ENCODE measurements at regions not wholly inside any gene's neighbourhood (a gene's known extent, or its start where the extent isn't known, plus 50 kb on each side); places are given as distances from the start of the nearest gene placed in this dataset.
"Not testable (repeated sequence)": the region's sequence is repeated elsewhere in the genome, so short reads cannot be mapped to it uniquely, and the experiment has no call there.

DNA sequence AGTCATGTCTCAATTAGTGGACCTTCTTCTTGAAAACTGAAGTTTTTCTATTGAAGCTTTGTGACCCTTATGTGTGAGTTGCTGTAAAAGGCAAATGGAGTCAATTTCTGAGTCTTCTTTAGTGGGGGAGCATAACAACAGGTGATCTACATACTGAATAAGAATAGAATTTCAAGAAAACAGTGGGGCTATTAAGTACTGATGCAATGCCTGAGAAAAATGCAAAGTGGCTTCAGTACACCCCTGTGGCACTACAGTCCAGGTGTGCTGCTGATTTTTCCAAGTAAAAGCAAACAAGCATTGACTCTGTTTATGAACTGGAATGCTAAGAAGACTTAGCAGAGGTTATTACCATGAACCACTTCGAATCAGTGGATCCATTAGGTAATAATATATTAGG is 328.0 kb upstream of the PABPC4L start:
- no peaks in the 10 kb centered on the region for H3K4me1 ChIP-seq
- H4K20me1 ChIP-seq = no peaks in the 10 kb centered on the region
- no peaks in the 10 kb centered on the region for H3K9me3 ChIP-seq
- no peak overlapping the region for H3K4me2 ChIP-seq
- H3K36me3 ChIP-seq = no peaks in the 10 kb centered on the region
- no peak overlapping the region for H3K9ac ChIP-seq
- H3K27ac ChIP-seq = no peak overlapping the region
- no peak for TF ChIP-seq Cebpa-rat (IDR thresholded peaks at IDR 0.05)
- H3K27me3 ChIP-seq = no peaks in the 10 kb centered on the region
- no peak overlapping the region for H3K4me3 ChIP-seq

DNA sequence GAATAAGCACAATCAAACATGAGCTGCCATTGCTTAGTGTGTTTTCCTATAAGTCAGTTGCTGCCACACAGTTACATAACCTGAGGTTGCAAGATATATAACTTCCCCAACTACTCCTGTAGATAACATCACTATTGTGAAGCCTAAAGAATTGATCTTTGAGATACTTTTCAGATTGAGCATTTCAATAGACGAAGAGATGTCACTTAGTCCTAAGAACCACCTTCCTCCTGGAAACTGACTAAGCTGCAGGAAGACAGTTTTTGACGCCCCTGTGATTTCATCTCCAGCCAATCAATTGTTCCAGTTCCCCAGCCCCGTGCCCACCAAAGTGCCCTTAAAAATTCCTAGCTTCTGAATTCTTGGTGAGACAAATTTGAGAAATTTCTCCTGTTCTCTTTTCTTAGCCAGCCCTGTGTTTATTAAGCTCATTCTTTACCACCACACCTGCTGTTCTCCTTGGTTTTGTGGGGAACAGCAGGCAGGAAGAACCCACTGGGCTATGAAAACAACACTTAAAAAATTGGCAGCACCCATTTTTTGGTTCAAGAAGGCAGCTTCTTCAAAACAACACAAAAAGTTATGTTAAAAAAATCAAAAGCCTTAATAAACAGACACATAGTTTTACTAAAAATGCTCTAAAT is 317.1 kb upstream of the PABPC4L start:
- H3K9me3 ChIP-seq = no peaks in the 10 kb centered on the region
- no peak for TF ChIP-seq Cebpa-rat (IDR thresholded peaks at IDR 0.05)
- H3K36me3 ChIP-seq = no peaks in the 10 kb centered on the region
- H3K4me2 ChIP-seq = no peak overlapping the region
- H3K27me3 ChIP-seq = no peaks in the 10 kb centered on the region
- H3K4me3 ChIP-seq = no peak overlapping the region
- H4K20me1 ChIP-seq = no peaks in the 10 kb centered on the region
- no peaks in the 10 kb centered on the region for H3K4me1 ChIP-seq
- H3K9ac ChIP-seq = no peak overlapping the region
- no peak overlapping the region for H3K27ac ChIP-seq

DNA sequence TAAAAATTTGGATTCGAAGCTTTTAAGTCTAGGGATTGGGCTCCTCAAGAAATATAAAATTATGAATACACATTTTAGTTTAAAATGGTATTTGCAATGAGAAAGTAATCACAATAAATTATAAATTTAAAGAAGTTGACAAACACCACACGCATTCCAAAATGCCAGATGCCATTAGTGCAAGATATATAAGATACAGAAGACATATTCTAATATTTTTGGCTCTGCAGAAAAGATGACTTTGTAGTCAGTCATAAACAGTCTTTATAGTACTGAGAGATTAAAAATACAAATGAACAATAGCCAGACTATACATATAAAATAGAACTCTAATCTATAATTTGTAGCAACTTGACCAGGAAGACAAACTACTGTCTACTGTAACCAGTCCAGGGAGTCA is 309.0 kb upstream of the PABPC4L start:
- Histone ChIP-seq H3K27ac (no peak overlapping the region), H3K27me3 (no peaks in the 10 kb centered on the region), H3K4me2 (no peak overlapping the region), H3K9ac (no peak overlapping the region), H3K4me3 (no peak overlapping the region), H3K4me1 (no peaks in the 10 kb centered on the region), H4K20me1 (no peaks in the 10 kb centered on the region), H3K9me3 (no peaks in the 10 kb centered on the region), H3K36me3 (no peaks in the 10 kb centered on the region)
- no peak for TF ChIP-seq Cebpa-rat (IDR thresholded peaks at IDR 0.05)

DNA sequence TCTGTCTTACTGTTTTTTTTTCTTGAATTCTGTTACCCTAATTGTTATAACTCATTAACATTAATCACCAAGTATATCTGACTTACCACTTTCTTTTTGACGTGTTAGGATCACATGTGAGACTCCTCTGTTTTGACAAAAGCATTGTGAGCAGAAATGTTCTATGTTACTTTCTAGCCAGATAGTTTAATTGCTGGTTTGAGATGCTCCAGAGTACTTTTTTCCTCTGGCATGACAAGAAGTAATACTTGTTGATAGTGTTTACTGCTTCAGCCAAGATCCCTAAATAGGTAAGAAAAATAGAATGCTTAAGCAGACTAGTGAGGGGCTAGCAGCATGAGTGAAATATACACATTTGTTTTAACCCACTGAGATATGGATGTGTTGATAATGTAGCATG is 303.9 kb upstream of the PABPC4L start:
- Histone ChIP-seq H3K36me3 (no peaks in the 10 kb centered on the region), H3K9ac (no peak overlapping the region), H3K4me3 (no peak overlapping the region), H3K4me1 (no peaks in the 10 kb centered on the region), H4K20me1 (no peaks in the 10 kb centered on the region), H3K27me3 (no peaks in the 10 kb centered on the region), H3K27ac (no peak overlapping the region), H3K9me3 (no peaks in the 10 kb centered on the region; the same call in 1 of the 2 replicates), H3K4me2 (no peak overlapping the region)
- TF ChIP-seq Cebpa-rat (IDR thresholded peaks at IDR 0.05) = no peak

DNA sequence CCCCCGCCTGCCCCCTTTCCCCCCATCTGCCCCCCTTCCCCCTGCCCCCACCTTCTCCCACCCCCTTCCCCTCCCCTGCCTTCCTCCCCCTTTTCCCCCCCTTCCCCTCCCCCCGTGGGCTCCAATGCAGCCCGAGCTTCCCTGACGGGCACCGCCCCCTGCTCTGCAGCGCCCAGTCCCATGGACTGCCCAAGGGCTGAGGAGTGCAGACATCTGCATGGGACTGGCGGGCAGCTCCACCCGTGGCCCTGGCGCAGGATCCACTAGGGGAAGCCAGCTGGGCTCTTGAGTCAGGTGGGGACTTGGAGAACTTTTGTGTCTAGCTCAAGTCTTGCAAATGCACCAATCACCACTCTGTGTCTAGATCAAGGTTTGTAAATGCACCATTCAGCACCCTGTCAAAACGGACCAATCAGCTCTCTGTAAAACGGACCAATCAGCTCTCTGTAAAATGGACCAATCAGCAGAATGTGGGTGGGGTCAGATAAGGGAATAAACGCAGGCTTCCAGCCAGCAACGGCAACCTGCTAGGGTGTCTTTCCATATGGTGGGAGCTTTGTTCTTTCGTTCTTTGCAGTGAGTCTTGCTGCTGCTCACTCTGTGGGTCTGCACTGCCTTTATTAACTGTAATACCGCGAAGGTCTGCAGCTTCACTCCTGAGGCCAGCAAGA is 300.5 kb upstream of the PABPC4L start:
- Histone ChIP-seq H3K9ac (no peak overlapping the region), H3K4me2 (no peak overlapping the region), H3K4me1 (no peaks in the 10 kb centered on the region), H3K36me3 (no peaks in the 10 kb centered on the region), H3K9me3 (no peaks in the 10 kb centered on the region; the same call in 1 of the 2 replicates), H4K20me1 (no peaks in the 10 kb centered on the region), H3K27me3 (no peaks in the 10 kb centered on the region), H3K27ac (no peak overlapping the region), H3K4me3 (no peak overlapping the region)
- TF ChIP-seq Cebpa-rat (IDR thresholded peaks at IDR 0.05) = no peak

DNA sequence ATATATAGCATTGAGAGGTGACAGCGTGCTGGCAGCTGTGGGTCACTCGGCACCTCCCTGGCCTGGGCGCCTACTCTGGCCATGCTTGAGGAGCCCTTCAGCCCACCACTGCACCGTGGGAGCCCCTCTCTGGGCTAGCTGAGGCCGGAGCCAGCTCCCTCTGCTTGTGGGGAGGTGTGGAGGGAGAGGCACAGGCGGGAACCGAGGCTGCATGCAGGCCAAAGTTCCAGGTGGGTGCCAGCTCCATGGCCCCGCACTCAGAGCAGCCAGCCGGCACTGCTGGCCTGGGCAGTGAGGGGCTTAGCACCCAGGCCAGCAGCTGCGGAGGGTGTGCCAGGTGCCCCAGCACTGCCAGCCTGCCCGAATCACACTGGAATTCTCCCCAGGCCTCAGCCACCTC is 299.9 kb upstream of the PABPC4L start:
- H3K9ac ChIP-seq, H3K4me1 ChIP-seq, H3K4me3 ChIP-seq, H3K36me3 ChIP-seq, H3K4me2 ChIP-seq, H3K27me3 ChIP-seq, H3K9me3 ChIP-seq, H4K20me1 ChIP-seq, H3K27ac ChIP-seq: not testable (repeated sequence)

DNA sequence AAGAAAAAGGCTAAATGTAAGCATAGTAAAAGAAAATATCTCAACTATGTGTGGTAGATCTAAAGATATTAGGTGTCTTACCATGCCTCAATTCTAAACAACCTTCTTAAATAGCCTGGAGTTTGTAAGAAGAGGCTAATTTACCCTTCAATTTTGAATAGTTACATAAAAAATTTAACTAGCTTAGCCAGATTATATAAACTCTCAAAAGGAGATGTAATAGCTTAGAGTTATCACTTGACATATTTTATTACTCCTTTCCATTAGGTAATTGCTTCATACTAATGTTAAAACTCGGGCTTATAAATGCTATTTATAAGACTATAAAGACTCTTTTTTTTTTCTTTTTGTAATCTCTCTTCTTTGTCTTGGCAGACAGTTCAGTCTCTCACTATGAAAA is 297.5 kb upstream of the PABPC4L start:
- H3K9ac ChIP-seq = no peak overlapping the region
- no peak overlapping the region for H3K4me2 ChIP-seq
- no peaks in the 10 kb centered on the region for H3K36me3 ChIP-seq
- no peaks in the 10 kb centered on the region; the same call in 1 of the 2 replicates for H3K9me3 ChIP-seq
- H3K27me3 ChIP-seq = no peaks in the 10 kb centered on the region
- H3K27ac ChIP-seq = no peak overlapping the region
- no peak overlapping the region for H3K4me3 ChIP-seq
- no peaks in the 10 kb centered on the region for H4K20me1 ChIP-seq
- TF ChIP-seq Cebpa-rat (IDR thresholded peaks at IDR 0.05) = no peak
- H3K4me1 ChIP-seq = no peaks in the 10 kb centered on the region

DNA sequence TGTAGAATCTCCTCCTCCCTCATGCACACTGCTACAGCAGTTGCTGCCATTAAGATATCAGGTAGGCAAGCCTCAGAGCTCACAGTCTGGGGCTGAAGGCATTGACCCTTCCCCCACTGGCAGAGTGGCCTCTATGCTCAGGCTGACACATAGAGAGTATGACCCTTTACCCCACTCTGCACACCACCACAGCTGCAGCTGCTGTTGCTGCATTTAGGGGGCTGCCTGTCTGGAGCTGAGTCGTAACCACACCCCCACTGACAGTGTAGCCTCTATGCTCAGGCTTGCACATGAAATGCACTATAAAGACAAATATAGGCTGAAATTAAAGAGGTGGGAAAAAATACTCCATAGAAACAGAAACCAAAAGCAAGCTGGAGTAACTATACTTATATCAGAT is 289.3 kb upstream of the PABPC4L start:
- Histone ChIP-seq H3K36me3 (no peaks in the 10 kb centered on the region), H3K4me1 (no peaks in the 10 kb centered on the region), H3K27ac (no peak overlapping the region), H3K4me2 (no peak overlapping the region), H3K27me3 (no peaks in the 10 kb centered on the region), H3K4me3 (no peak overlapping the region), H4K20me1 (no peaks in the 10 kb centered on the region), H3K9me3 (no peaks in the 10 kb centered on the region), H3K9ac (no peak overlapping the region)
- no peak for TF ChIP-seq Cebpa-rat (IDR thresholded peaks at IDR 0.05)

DNA sequence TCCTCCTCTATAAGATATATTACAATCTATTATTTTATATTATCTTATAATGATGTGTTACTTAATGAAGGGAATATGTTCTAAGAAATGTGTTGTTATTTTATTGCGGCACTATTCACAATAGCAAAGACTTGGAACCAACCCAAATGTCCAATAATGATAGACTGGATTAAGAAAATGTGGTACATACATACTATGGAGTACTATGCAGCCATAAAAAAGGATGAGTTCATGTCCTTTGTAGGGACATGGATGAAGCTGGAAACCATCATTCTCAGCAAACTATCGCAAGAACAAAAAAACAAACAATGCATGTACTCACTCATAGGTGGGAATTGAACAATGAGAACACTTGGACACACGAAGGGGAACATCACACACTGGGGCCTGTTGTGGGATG is 281.9 kb upstream of the PABPC4L start:
- H3K4me1 ChIP-seq, H3K9me3 ChIP-seq, H3K36me3 ChIP-seq, H3K27ac ChIP-seq, H3K27me3 ChIP-seq, H3K4me2 ChIP-seq, H3K4me3 ChIP-seq, H3K9ac ChIP-seq, H4K20me1 ChIP-seq: not testable (repeated sequence)

DNA sequence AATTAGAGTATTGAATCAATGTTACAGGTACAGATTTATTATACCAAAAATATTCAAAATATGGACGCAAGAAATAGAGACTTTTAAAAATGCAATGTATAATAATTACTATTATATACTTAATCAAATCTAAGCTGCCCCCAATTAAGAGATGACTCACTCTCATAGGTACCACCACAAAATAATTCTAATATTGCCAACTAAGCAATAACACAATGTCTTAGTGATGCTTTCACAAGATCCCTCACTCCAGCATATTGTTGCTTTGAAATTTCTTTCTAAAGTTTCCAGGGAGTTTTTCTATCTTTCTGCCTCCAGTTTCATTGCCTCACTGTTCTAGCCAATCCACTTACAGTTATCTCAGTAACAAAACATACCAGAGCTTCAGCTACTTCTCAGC is 270.0 kb upstream of the PABPC4L start:
- no peaks in the 10 kb centered on the region for H3K4me1 ChIP-seq
- H3K27me3 ChIP-seq = no peaks in the 10 kb centered on the region
- H3K4me3 ChIP-seq = no peak overlapping the region
- no peaks in the 10 kb centered on the region for H3K36me3 ChIP-seq
- no peak overlapping the region for H3K4me2 ChIP-seq
- H3K9ac ChIP-seq = no peak overlapping the region
- H3K27ac ChIP-seq = no peak overlapping the region
- no peaks in the 10 kb centered on the region for H3K9me3 ChIP-seq
- no peaks in the 10 kb centered on the region for H4K20me1 ChIP-seq
- no peak for TF ChIP-seq Cebpa-rat (IDR thresholded peaks at IDR 0.05)

DNA sequence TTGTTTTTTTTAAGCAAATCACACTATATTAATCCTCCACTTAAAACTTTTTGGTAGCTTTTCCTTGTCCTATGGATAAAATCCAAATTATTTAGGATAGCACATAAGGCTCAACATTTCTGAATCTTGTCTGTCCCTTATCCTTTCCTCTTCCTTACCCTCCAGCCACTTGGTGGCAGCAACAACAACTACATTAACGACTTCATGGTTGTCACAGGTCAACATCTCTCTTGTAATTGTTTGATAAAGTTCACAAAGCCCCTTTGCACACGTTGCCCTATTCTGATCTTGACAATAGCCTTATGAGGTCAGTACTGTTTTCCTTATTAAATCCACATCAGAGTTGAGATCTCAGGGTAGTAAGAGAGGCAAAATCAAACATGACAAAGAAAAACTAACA is 269.0 kb upstream of the PABPC4L start:
- Histone ChIP-seq H4K20me1 (no peaks in the 10 kb centered on the region), H3K4me2 (no peak overlapping the region), H3K9me3 (no peaks in the 10 kb centered on the region), H3K9ac (no peak overlapping the region), H3K4me1 (no peaks in the 10 kb centered on the region), H3K36me3 (no peaks in the 10 kb centered on the region), H3K27me3 (no peaks in the 10 kb centered on the region), H3K27ac (no peak overlapping the region), H3K4me3 (no peak overlapping the region)
- TF ChIP-seq Cebpa-rat (IDR thresholded peaks at IDR 0.05) = no peak

All from BLaER1 (cell line).